ENCODE measurements at regions not wholly inside any gene's neighbourhood (a gene's known extent, or its start where the extent isn't known, plus 50 kb on each side); places are given as distances from the start of the nearest gene placed in this dataset.
"Not testable (repeated sequence)": the region's sequence is repeated elsewhere in the genome, so short reads cannot be mapped to it uniquely, and the experiment has no call there.

- intact Hi-C loops (cut with DNase I), result no loop called here
- no peak for DNase-seq
Measured at GRCh38 chr5:67813877-67814539, 401.5 kb upstream of the PIK3R1 start.

DNA sequence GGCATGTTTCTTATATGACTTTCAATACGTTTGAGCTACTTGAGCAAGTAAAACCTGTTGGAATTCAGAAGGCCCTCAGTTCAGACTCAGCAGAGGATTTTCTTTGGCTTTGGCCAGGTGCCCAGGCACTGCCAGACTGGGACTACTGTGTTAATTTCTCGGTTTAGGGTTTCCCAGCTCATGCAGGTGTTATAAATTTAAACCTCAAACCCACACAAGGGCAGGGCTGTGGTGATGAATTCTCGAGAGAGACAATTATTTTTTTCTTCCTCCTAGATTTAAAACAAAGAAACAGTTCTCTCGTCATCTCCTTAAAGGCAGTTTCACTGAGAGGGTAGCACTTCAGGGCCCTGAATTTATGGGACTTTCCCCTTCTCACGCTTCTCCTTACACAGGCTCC lies 406.0 kb upstream of the PIK3R1 start:
- intact Hi-C loops (cut with DNase I), result no loop called here

GRCh38 chr5:67808340-67808739 lies 407.2 kb upstream of the PIK3R1 start:
- intact Hi-C loops (cut with DNase I), result no loop called here
- no peak for DNase-seq

More for the DNA sequence above, 406.0 kb upstream of the PIK3R1 start:
- DNase-seq, result peak in 4 of 42 donors; percentile 6 to 36 (median 9)

DNA sequence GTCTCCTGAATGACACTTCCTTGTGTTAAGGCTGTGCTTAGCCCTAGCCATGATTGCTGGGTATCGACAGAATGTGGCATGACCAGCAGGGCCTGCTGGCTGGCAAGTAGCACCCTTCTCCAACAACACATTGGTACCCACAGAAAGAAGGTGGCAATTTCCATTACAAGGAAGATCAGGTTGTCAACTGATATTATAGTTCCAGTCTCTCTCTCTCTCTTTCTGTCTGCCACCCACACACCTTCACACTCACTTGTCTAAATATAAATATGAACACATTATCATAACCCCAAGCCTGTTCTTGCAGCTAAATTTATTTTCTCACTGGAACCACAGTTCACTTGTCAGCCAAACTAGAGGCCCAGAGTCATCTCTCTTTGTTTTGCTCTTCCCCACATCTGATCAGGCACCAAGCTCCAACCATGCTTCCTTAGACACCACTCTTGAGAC lies 408.1 kb upstream of the PIK3R1 start:
- DNase-seq, result peak in 1 of 42 donors; percentile 14
- intact Hi-C loops (cut with DNase I), result no loop called here

GRCh38 chr5:67806654-67807438 lies 408.7 kb upstream of the PIK3R1 start:
- DNase-seq, result no peak
- intact Hi-C loops (cut with DNase I), result no loop called here

DNA sequence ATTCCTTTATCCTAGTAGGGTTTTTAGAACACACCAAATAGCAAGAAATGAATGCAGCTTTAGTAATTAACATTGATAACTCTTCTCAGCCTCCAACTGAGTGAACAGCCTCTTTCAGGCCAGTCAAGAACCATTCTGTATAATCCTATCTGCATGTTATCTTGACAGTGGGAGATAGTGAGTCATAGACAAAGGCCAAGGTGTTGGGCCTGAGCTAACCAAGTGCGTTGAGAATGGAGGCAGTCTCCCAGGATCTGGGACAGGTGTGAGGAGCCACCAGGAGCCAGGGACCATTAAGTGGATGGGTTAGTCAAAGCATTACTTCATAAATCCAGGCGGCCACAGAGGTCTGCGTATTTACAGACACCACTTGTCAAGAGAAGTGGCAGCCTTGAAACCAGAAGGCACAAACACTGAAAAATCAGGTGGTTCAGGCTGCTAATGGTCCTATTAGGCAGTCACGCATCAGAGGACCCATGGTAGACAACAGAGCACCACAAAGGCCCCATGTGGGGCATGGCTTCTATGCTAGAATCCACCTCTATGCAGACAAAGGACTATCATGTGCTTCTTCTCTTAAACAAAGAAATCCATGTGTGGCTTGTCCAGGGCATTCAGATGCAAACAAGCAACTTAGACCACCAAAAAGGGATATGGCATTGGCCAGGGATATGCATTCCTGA lies 409.7 kb upstream of the PIK3R1 start:
- intact Hi-C loops (cut with DNase I), result no loop called here
- no peak for DNase-seq

DNA sequence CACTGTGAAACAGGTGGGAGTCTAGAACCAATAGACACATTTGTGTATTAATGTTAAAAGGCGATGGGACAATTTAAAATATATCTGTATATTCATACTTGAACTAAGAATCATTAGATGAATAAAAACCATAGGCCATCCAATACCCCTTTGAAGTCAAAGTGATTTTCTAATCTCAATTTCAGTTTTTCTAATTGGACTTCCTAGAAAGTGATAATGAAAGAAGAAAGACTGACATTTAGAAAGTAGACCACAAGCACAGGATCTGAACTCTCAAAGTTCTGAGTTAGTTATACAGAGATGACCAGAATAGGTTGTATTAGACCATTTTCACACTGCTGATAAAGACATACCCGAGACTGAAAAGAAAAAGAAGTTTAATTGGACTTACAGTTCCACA lies 412.8 kb upstream of the PIK3R1 start:
- no peak for DNase-seq
- intact Hi-C loops (cut with DNase I), result no loop called here

DNA sequence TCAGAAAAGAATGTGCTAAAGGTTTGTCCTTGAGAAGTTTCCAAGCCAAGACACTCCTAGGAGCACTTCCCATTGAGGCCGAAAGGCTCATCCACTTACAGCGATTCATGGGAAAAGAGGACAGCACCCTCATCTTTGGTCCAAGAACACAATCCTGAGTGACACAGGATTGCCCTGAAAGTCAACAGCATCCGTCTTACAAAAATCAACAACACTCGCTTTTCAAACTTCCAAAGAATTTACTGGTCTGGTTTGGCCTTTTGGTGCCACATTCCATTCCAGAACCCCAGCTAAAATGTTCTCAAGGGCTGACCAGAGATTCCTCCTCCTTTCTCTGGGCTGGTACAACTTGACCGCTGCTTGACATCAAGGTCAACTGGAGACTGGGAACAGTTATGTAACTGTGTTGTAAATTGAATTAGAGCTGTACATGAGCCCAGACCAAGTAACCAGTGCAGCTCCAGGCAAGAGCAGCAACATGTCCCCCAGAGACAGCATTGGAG lies 415.8 kb upstream of the PIK3R1 start:
- no peak for DNase-seq
- intact Hi-C loops (cut with DNase I), result no loop called here

DNA sequence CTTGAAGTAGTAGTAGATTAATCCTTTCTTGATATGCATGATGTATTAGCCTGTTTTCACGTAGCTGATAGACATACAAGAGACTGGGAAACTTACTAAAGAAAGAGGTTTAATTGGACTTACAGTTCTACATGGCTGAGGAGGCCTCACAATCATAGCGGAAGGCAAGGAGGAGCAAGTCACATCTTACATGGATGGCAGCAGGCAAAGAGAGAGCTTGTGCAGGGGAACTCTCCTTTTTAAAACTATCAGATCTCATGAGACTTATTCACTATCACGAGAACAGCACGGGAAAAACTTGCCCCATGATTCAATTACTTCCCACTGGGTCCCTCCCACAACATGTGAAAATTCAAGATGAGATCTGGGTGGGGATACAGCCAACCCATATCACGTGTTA lies 417.1 kb upstream of the PIK3R1 start:
- DNase-seq; intact Hi-C loops (cut with DNase I): not testable (repeated sequence)

DNA sequence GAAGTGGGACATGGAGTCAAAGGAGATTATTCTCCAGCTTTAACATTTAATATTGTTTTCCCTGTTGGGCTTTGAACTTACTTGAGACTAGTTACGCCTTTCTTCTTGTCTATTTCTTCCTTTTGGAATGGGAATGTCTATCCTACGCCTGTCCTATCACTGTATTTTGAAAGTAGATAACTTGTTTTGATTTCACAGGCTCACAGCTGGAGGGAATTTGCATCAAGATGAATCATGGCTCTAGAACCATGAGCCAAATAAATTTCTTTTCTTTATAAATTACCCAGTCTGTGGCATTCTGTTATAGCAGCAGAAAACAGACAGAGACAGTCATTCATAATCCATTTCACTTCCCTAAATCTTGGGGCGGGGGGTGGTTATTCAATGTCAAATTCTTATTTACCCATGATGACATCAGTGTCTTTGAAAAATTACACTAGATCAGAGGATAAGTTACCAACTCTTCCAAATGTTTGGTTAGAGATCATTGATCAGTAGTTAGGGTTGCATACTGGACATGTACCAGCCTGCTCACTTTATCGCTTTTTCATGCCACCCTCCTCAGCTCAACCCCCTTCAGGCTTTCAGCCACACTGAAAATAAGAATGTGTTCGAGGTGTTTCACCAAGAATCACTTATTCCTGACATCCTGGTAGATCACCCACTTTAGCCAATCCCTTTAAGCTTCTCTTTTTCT lies 419.6 kb upstream of the PIK3R1 start:
- no peak for DNase-seq
- intact Hi-C loops (cut with DNase I), result no loop called here

GRCh38 chr5:67793966-67794365 lies 421.6 kb upstream of the PIK3R1 start:
- no peak for DNase-seq
- intact Hi-C loops (cut with DNase I), result no loop called here

DNA sequence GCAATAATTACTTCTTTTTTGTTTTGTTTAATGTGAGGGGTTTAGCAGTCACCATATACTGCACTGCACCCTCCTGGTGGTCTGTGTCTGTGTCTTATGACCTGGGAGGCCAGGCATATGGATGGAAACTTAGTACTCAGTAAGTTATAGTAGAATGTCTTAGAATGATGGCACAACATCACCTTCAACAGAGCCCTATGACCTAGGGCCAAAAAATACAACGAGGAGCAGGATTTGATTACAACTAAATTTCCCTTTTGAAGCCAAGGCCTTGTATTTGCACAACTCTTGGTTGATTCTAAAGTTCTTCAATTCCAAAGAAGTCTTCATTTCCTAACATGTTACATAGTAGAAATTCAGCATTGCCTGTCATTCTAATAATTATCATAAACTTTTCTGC lies 422.1 kb upstream of the PIK3R1 start:
- intact Hi-C loops (cut with DNase I), result no loop called here
- DNase-seq, result no peak

GRCh38 chr5:67792891-67793290 lies 422.7 kb upstream of the PIK3R1 start:
- intact Hi-C loops (cut with DNase I), result no loop called here
- DNase-seq, result no peak

- DNase-seq, result no peak
- intact Hi-C loops (cut with DNase I), result no loop called here
Measured at GRCh38 chr5:67790390-67790789, 425.2 kb upstream of the PIK3R1 start.

- DNase-seq; intact Hi-C loops (cut with DNase I): not testable (repeated sequence)
Measured at GRCh38 chr5:67779893-67780623, 435.5 kb upstream of the PIK3R1 start.

DNA sequence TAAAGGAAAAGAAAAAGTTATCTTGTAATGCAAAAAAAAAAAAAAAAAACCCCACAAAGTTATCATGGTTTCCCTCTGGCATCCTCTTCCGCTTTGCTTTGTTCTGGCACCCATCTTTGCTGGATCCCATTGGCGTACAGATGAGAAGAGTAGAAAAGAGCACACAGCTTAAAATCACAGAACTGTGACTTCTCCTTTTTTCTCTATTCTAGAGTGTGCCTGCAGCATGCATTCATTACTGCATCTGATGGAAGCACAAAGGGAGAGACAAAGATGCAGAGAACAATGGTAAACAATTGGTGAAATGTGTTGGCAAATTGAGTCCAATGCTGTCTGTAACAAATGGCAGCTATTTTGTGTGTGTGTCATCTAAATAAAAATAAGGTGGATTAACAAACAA lies 440.8 kb upstream of the PIK3R1 start:
- DNase-seq, result peak in 2 of 42 donors; percentile 16 to 46
- intact Hi-C loops (cut with DNase I), result no loop called here

DNA sequence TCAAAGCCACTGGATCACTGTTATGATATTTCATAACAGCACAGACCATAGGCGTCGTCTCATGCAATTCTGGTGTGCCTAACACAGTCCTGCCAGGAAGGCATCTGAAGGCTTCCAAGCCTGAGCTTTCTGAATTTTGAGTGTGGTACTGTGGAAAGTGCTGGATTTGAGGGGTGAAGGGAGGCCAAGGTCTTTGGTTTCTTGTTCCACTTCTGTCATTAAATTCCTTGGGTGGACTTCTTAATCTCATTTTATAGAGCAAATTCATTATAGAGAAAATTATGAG lies 441.3 kb upstream of the PIK3R1 start:
- peak in 4 of 42 donors; percentile 15 to 37 (median 18) for DNase-seq
- intact Hi-C loops (cut with DNase I), result no loop called here

DNA sequence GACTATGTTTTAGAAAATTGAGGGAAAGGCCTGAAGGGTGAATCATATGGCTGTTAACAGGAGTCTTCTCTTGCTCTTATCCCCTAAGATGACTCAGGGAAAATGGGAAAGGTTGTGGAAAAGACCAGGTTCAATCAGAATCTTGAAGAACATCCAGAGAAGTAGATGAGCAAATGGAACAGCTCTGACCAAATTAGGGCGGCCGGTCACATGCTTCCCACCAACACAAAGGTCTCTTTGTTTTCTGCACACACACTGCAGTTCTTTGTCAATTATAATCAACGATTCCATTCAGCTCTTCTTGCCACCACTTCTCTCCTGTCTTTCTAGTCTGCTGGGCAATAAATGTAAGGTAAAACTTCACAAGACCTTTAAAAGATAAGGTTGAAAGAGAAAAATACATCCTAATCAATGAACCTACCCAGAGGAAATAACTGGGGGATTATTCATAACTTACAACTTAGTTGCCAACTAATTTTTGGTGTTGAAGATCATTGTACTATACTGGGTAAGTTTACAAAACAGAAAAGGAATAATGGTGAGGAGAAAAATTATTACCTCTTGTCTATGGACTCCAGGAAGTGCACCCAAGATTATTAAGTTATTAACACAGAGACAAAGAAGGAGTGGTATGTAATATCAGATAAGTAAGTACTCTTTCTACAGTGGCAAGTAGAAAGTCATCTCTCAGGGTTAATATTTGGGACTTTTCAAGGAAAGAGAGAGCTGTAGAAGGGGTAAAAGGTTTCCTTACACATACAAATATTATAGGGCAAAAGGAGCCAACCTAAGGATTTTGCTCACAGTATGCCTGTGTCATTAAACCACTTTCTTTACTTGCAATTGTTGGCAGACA lies 441.9 kb upstream of the PIK3R1 start:
- intact Hi-C loops (cut with DNase I), result no loop called here
- DNase-seq, result peak; percentile 29 to 95 (median 81)

Measured in head of caudate nucleus (tissue), 42 donors.